ENCODE measurements at regions not wholly inside any gene's neighbourhood (a gene's known extent, or its start where the extent isn't known, plus 50 kb on each side); places are given as distances from the start of the nearest gene placed in this dataset.
"Not testable (repeated sequence)": the region's sequence is repeated elsewhere in the genome, so short reads cannot be mapped to it uniquely, and the experiment has no call there.

GRCh38 chr1:187931776-187932175 lies 1103.0 kb downstream of the PLA2G4A start:
- H3K4me3 ChIP-seq, result no peak overlapping the region
- no peaks in the 10 kb centered on the region for H3K9me3 ChIP-seq (ENCODE audit: low read depth, low read length)
- H3K36me3 ChIP-seq (ENCODE audit: insufficient read depth, low read length), result no peaks in the 10 kb centered on the region
- TF ChIP-seq POLR2AphosphoS5 (IDR thresholded peaks at IDR 0.05; ENCODE audit: borderline replicate concordance, low read depth, low read length) (no peak), FOXP2 (optimal IDR thresholded peaks at IDR 0.05; ENCODE audit: control extremely low read depth, extremely low read length, insufficient read depth) (no peak), EZH2 (IDR thresholded peaks at IDR 0.05) (no peak)
- DNase-seq (ENCODE audit: low read depth, low spot score), result no peak
- no peak overlapping the region for H3K9ac ChIP-seq (ENCODE audit: insufficient read length)
- no peak overlapping the region for H3K27ac ChIP-seq

DNA sequence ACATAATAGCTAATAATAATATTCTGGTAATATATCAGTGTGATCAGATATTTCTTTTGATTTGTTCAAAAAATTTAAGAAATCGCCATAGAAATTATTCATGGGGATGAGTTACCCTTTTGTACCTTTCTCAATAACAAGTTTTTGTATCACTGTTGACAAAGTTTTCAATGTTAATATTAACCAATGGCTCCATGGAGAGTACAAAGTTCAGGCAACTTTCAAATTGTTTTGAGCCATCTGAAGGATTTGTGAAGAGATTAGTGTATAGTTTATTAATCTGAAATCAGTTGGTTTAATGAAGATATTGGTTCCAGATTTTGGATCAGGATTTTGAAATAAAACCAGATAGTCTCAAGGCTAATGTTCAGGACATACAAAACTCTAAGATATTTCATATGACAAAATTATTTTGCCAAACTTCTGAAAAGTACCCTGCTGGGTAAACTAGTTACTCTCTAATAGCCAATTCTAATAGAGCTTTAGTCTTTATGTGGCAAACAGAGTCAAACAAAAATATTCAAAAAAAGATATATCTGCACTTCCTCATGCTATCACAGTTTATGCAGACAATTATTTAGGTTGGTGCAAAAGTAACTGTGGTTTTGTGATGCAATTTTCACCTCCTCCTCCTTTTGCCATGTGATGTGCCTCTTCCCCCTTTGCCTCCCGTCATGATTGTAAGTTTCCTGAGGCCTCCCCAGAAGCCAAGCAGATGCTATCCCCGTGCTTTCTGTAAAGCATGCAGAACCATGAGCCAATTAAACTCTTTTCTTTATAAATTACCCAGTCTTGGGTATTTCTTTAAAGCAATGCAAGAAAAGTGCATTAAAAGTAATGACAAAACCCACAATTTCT lies 1105.0 kb downstream of the PLA2G4A start:
- Histone ChIP-seq H3K4me3 (no peak overlapping the region), H3K36me3 (ENCODE audit: insufficient read depth, low read length) (no peaks in the 10 kb centered on the region), H3K9ac (ENCODE audit: insufficient read length) (no peak overlapping the region), H3K9me3 (ENCODE audit: low read depth, low read length) (no peaks in the 10 kb centered on the region), H3K27ac (no peak overlapping the region)
- DNase-seq (ENCODE audit: low read depth, low spot score), result no peak
- TF ChIP-seq POLR2AphosphoS5 (IDR thresholded peaks at IDR 0.05; ENCODE audit: borderline replicate concordance, low read depth, low read length), result no peak
- no peak for TF ChIP-seq EZH2 (IDR thresholded peaks at IDR 0.05)
- TF ChIP-seq FOXP2 (optimal IDR thresholded peaks at IDR 0.05; ENCODE audit: control extremely low read depth, extremely low read length, insufficient read depth), result no peak

DNA sequence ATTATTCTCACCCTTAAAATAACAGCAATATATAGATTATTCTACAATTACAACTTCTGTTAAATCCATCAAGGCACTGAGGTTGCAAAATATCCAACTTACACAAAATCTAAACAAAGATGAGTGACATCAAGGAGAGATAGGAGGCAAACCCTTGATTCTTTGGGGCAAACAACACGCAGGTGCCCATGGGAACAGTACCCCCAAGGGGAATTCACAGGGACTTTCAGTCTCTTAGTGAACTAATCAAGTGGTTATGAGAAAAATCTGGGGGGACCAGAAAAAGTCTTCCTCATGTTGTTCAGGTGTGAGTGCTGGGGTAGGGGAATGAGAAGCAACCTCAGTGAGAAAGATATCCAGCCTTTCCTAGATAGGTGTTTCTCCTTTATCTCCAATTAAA lies 1107.9 kb downstream of the PLA2G4A start:
- no peak for DNase-seq (ENCODE audit: low read depth, low spot score)
- no peaks in the 10 kb centered on the region for H3K36me3 ChIP-seq (ENCODE audit: insufficient read depth, low read length)
- no peak overlapping the region for H3K27ac ChIP-seq
- no peak overlapping the region for H3K9ac ChIP-seq (ENCODE audit: insufficient read length)
- no peak overlapping the region for H3K4me3 ChIP-seq
- TF ChIP-seq FOXP2 (optimal IDR thresholded peaks at IDR 0.05; ENCODE audit: control extremely low read depth, extremely low read length, insufficient read depth) (no peak), EZH2 (IDR thresholded peaks at IDR 0.05) (no peak), POLR2AphosphoS5 (IDR thresholded peaks at IDR 0.05; ENCODE audit: borderline replicate concordance, low read depth, low read length) (no peak)
- H3K9me3 ChIP-seq (ENCODE audit: low read depth, low read length), result no peaks in the 10 kb centered on the region

- no peak for DNase-seq (ENCODE audit: low read depth, low spot score)
- H3K36me3 ChIP-seq (ENCODE audit: insufficient read depth, low read length), result no peaks in the 10 kb centered on the region
- TF ChIP-seq EZH2 (IDR thresholded peaks at IDR 0.05) (no peak), FOXP2 (optimal IDR thresholded peaks at IDR 0.05; ENCODE audit: control extremely low read depth, extremely low read length, insufficient read depth) (no peak), POLR2AphosphoS5 (IDR thresholded peaks at IDR 0.05; ENCODE audit: borderline replicate concordance, low read depth, low read length) (no peak)
- no peak overlapping the region for H3K9ac ChIP-seq (ENCODE audit: insufficient read length)
- no peak overlapping the region for H3K4me3 ChIP-seq
- H3K9me3 ChIP-seq (ENCODE audit: low read depth, low read length), result no peaks in the 10 kb centered on the region
- no peak overlapping the region for H3K27ac ChIP-seq
These were observed 1109.3 kb downstream of the PLA2G4A start for GRCh38 chr1:187938092-187938491.

DNA sequence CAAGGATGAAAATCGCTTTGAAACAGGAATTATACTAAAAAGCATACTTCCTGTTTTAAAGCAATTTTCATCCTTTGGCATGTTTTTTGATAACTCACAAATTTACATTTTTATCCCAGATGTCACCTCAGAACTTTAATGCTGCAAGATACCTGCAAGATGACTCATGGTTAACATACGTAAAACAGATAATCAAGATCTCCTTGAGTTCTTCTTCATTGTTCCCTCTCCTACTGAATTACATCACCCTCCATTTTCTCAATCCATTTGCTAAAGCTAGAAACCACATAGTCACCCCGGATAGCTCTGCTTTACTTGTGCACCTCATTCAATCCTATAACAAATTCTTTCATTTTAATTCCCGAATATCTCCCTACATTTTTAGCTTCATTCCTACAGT lies 1114.2 kb downstream of the PLA2G4A start:
- no peak for TF ChIP-seq POLR2AphosphoS5 (IDR thresholded peaks at IDR 0.05; ENCODE audit: borderline replicate concordance, low read depth, low read length)
- TF ChIP-seq FOXP2 (optimal IDR thresholded peaks at IDR 0.05; ENCODE audit: control extremely low read depth, extremely low read length, insufficient read depth), result no peak
- TF ChIP-seq EZH2 (IDR thresholded peaks at IDR 0.05), result no peak
- H3K9ac ChIP-seq (ENCODE audit: insufficient read length), result no peak overlapping the region

GRCh38 chr1:187943606-187944403 lies 1115.1 kb downstream of the PLA2G4A start:
- no peak for TF ChIP-seq EZH2 (IDR thresholded peaks at IDR 0.05)
- TF ChIP-seq POLR2AphosphoS5 (IDR thresholded peaks at IDR 0.05; ENCODE audit: borderline replicate concordance, low read depth, low read length), result no peak
- Histone ChIP-seq H3K36me3 (ENCODE audit: insufficient read depth, low read length) (no peaks in the 10 kb centered on the region), H3K9ac (ENCODE audit: insufficient read length) (no peak overlapping the region), H3K4me3 (no peak overlapping the region), H3K9me3 (ENCODE audit: low read depth, low read length) (no peaks in the 10 kb centered on the region), H3K27ac (no peak overlapping the region)
- DNase-seq (ENCODE audit: low read depth, low spot score), result no peak

More for the DNA sequence above, 1114.2 kb downstream of the PLA2G4A start:
- Histone ChIP-seq H3K4me3 (no peak overlapping the region), H3K9me3 (ENCODE audit: low read depth, low read length) (no peaks in the 10 kb centered on the region), H3K27ac (no peak overlapping the region), H3K36me3 (ENCODE audit: insufficient read depth, low read length) (no peaks in the 10 kb centered on the region)
- no peak for DNase-seq (ENCODE audit: low read depth, low spot score)

- H3K4me3 ChIP-seq, result not testable (repeated sequence)
These were observed 1117.9 kb downstream of the PLA2G4A start for GRCh38 chr1:187946661-187947060.

DNA sequence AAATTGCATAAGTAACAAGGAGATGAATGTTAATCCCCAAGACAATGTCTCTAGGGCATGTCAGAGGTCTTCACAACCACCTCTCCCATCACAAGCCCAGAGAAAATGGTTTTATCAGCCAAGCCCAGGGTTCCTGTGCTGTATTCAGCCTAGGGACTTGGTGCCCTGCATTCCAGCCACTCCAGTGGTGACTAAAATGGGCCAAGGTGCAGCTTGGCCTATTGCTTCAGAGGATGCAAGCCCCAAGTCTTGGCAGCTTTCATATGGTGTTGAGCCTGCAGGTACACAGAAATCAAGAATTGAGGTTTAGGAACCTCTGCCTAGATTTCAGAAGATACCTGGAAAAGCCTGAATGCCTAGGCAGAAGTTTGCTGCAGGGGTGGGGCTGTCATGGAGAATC lies 1118.6 kb downstream of the PLA2G4A start:
- Histone ChIP-seq H3K27ac (no peak overlapping the region), H3K36me3 (ENCODE audit: insufficient read depth, low read length) (no peaks in the 10 kb centered on the region), H3K9me3 (ENCODE audit: low read depth, low read length) (no peaks in the 10 kb centered on the region), H3K4me3 (no peak overlapping the region), H3K9ac (ENCODE audit: insufficient read length) (no peak overlapping the region)
- no peak for DNase-seq (ENCODE audit: low read depth, low spot score)
- TF ChIP-seq POLR2AphosphoS5 (IDR thresholded peaks at IDR 0.05; ENCODE audit: borderline replicate concordance, low read depth, low read length) (no peak), FOXP2 (optimal IDR thresholded peaks at IDR 0.05; ENCODE audit: control extremely low read depth, extremely low read length, insufficient read depth) (no peak), EZH2 (IDR thresholded peaks at IDR 0.05) (no peak)

More at GRCh38 chr1:187946661-187947060, 1117.9 kb downstream of the PLA2G4A start:
- H3K9me3 ChIP-seq (ENCODE audit: low read depth, low read length); H3K27ac ChIP-seq; H3K36me3 ChIP-seq (ENCODE audit: insufficient read depth, low read length); DNase-seq (ENCODE audit: low read depth, low spot score); H3K9ac ChIP-seq (ENCODE audit: insufficient read length): not testable (repeated sequence)

All from SK-N-MC (cell line).